ENCODE measurements at regions not wholly inside any gene's neighbourhood (a gene's known extent, or its start where the extent isn't known, plus 50 kb on each side); places are given as distances from the start of the nearest gene placed in this dataset.

- Histone ChIP-seq H2BK20ac (ENCODE audit: low read depth, low read length) (no peak overlapping the region), H3K4ac (ENCODE audit: low read depth, low read length) (no peak overlapping the region), H3K56ac (ENCODE audit: extremely low read depth, insufficient read depth, low read length) (no peak overlapping the region), H3K14ac (replicated peaks; ENCODE audit: low read depth, low read length) (no peak overlapping the region), H2BK120ac (ENCODE audit: low read depth, low read length) (no peak overlapping the region), H3K27me3 (ENCODE audit: control insufficient read depth, insufficient read depth, low read length) (peaks cover 2% of the 10 kb centered on the region; the same call in 1 of the 2 replicates), H3K9ac (ENCODE audit: low read depth, low read length) (no peak overlapping the region), H2BK15ac (ENCODE audit: low read depth, low read length) (no peak overlapping the region), H3K9me1 (ENCODE audit: insufficient read depth, low read length) (no peaks in the 10 kb centered on the region), H3K18ac (ENCODE audit: low read depth, low read length) (no peak overlapping the region), H3K4me1 (ENCODE audit: control insufficient read depth, insufficient read depth, low read length) (no peaks in the 10 kb centered on the region), H3K27ac (ENCODE audit: insufficient read depth, low read length) (no peak overlapping the region), H2BK5ac (ENCODE audit: low read depth, low read length, poor library complexity, severe bottlenecking) (no peak overlapping the region), H2AK5ac (ENCODE audit: low read depth, low read length) (no peak overlapping the region), H2AFZ (replicated peaks; ENCODE audit: low read length, poor library complexity) (no peak overlapping the region), H3K79me1 (ENCODE audit: low read depth in 1 of 2, low read length in 2 of 2) (no peaks in the 10 kb centered on the region), H3K23ac (ENCODE audit: low read depth, low read length) (no peak overlapping the region), H4K5ac (ENCODE audit: low read depth, low read length) (no peak overlapping the region), H4K91ac (ENCODE audit: insufficient read depth, low read depth, low read length) (no peak overlapping the region), H3K4me3 (ENCODE audit: insufficient read depth, low read depth, low read length) (no peak overlapping the region), H3K4me2 (ENCODE audit: low read depth, low read length) (no peak overlapping the region), H2AK9ac (replicated peaks; ENCODE audit: low read depth, low read length, poor library complexity) (no peak overlapping the region), H4K8ac (ENCODE audit: low read depth in 2 of 2, low read length in 2 of 2) (no peak overlapping the region), H3K36me3 (ENCODE audit: control insufficient read depth, insufficient read depth, low read length) (no peaks in the 10 kb centered on the region), H4K20me1 (ENCODE audit: insufficient read depth, low read length) (no peaks in the 10 kb centered on the region), H3K9me3 (ENCODE audit: control insufficient read depth, insufficient read depth, low read length) (no peaks in the 10 kb centered on the region)
- intact Hi-C loops (cut with micrococcal nuclease), result no loop called here
- TF ChIP-seq MAZ (IDR thresholded peaks at IDR 0.05; ENCODE audit: borderline replicate concordance, low read depth, low read length) (no peak), CHD1 (IDR thresholded peaks at IDR 0.05; ENCODE audit: low read depth, low read length) (no peak), POLR2A (IDR thresholded peaks at IDR 0.05; ENCODE audit: low read depth, low read length) (no peak), CTCF (conservative IDR thresholded peaks at IDR 0.05; ENCODE audit: low read depth, low read length) (no peak), MAFK (IDR thresholded peaks at IDR 0.05; ENCODE audit: low read depth, low read length) (no peak)
- WGBS, 2 experiments (ENCODE audit: extremely low coverage in 2 of 2, insufficient read length in 1 of 2), result no CpG with 5 or more reads among the region's 1 CpG
- in situ Hi-C loops (cut with MboI; ENCODE audit: low sequenced_read_pairs), result no loop called here
- POLR2A ChIA-PET (ENCODE audit: unreplicated experiment), result no interaction called here
- dilution Hi-C loops (cut with HindIII; ENCODE audit: low sequenced_read_pairs, unreplicated experiment), result no loop called here
- no TSS peak for BruUV-seq (replicated peaks)
- ATAC-seq (ENCODE audit: low read depth) (no peak), DNase-seq (no peak)
- CTCF ChIA-PET, result interaction anchor here (1.0 kb wide), 1 partner anchor 18 kb away, joined by 3 read pairs; no protein-coding TSS in a partner anchor
Observed at GRCh38 chr5:115683081-115683480, 57.2 kb upstream of the TMED7 start.
